Astrocyte (in vitro differentiated cells and primary cell): ENCODE measurements at regions not wholly inside any gene's neighbourhood (a gene's known extent, or its start where the extent isn't known, plus 50 kb on each side); places are given as distances from the start of the nearest gene placed in this dataset.

ENCODE experiments used
- CTCF ChIP-seq: IDR thresholded peaks from 2 replicates; pipeline ENCODE4 v1.5.1; 2011; ENCODE audit warnings: low read depth, mild to moderate bottlenecking, inconsistent platforms, low read length, moderate library complexity; ENCODE audit not compliant: insufficient read depth
- EZH2 ChIP-seq: IDR thresholded peaks from 2 replicates; pipeline ENCODE4 v1.6.1; 2012; ENCODE audit warnings: mild to moderate bottlenecking, low read length, inconsistent platforms; ENCODE audit not compliant: insufficient read depth

GRCh38 chr6:78222226-78222625, 569.4 kb downstream of the MEI4 start:
- TF ChIP-seq CTCF (no peak), EZH2 (no peak)
